RPMI8226 (cell line): ENCODE measurements at regions not wholly inside any gene's neighbourhood (a gene's known extent, or its start where the extent isn't known, plus 50 kb on each side); places are given as distances from the start of the nearest gene placed in this dataset.

ENCODE experiments used
- DNase-seq: peaks from one replicate; pipeline ENCODE4 v3.0.0-alpha.2; 2015

- no peak for DNase-seq
These were observed 64.0 kb upstream of the ELOVL5 start for GRCh38 chr6:53412751-53413150.

DNA sequence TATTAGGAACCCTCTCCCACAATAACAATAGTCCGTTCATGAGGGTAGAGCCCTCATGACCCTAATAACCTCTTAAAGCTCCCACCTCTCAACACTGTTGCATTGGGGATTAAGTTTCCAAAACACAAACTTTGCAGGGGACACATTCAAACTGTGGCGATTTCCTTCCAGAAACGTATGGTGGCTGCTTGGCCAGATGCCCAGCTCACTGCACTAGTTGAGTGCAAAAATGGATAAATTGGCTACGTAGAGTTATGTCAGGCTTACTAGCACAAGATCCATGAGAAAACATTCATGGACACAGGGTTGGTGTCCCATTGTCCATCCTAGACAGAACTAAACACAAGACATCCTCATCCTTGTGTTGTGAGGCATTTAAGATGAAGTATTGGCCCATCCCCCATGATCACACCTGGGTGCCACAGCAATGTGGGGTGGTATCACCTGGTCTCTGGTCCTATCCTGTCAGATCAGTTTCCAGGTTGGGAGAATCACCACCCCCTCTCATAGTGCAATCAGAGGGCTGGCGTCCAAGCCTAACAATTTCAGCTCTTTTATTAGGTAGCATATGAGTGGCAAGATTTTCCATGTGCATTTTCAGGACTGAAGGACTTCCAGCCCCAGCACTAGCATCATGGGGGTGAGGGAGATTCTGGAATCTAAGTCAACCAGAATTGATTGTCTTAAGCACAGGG is 63.4 kb upstream of the ELOVL5 start:
- no peak for DNase-seq

GRCh38 chr6:53411451-53411850 is 62.7 kb upstream of the ELOVL5 start:
- DNase-seq = no peak

DNA sequence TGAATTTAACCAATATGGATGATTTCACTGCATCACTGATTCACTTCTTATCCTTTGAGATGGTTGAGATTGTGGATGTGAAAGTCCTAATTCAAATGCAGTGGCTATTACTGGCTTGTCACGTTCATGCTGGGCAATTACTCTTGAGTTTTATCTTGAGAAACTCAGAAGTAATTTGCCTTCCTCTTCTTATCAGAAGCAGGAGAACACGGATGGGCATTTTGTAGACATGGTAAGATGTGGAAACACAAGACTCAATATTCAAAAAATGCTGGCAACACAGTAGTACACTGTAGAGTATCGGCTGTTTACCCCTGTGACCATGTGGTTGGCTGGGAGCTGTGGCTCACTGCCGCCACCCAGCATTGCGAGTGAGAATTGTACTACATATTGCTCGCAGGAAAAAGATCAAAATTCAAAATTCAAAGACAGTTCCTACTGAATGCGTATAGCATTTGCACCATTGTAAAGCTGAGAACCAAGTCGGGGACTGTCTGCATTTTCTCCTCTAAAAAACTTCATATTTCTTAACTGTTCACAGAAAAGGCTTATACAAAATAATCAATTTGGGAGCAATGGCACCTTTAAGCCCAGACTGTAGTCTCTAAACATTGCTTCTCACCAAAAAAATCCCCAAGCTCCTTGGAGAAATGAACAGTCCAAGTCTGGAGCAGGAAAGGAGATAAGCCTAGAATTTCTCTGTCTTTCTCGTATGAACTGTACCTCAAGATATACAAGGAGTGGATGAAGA is 61.9 kb upstream of the ELOVL5 start:
- peak; percentile 59 for DNase-seq

GRCh38 chr6:53408826-53409225 is 60.1 kb upstream of the ELOVL5 start:
- DNase-seq = no peak

DNA sequence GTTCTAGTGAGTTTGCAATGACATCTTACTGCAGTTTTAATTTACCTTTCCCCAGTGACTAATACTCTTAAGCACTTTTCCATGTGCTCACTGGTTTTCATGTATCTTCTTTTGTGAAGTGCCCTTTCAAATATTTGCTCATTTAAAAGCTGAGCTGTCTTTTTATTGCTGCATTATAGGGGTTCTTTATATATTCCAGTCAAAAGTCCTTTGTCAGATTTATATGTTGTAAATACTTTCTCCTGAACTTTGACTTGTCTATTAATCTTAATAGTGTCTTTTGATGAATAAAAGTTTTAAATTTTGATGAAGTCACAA is 50.2 kb upstream of the ELOVL5 start:
- no peak for DNase-seq

GRCh38 chr6:53398247-53399026 is 49.7 kb upstream of the ELOVL5 start:
- no peak for DNase-seq
